ENCODE measurements at regions not wholly inside any gene's neighbourhood (a gene's known extent, or its start where the extent isn't known, plus 50 kb on each side); places are given as distances from the start of the nearest gene placed in this dataset.

GRCh38 chr1:54495954-54496353 lies 52.1 kb upstream of the ACOT11 start:
- TF ChIP-seq POLR2A (IDR thresholded peaks at IDR 0.05; ENCODE audit: low read length) = no peak
- no peak for TF ChIP-seq GATA1 (IDR thresholded peaks at IDR 0.05; ENCODE audit: low read depth, low read length)

Data from erythroblast (primary cell).